ENCODE measurements at regions not wholly inside any gene's neighbourhood (a gene's known extent, or its start where the extent isn't known, plus 50 kb on each side); places are given as distances from the start of the nearest gene placed in this dataset.

- no peak overlapping the region for H3K4me3 ChIP-seq (replicated peaks; ENCODE audit: low read depth, low read length)
- DNase-seq (ENCODE audit: extremely low read depth, low read depth) = no peak
- no peak for TF ChIP-seq CTCF (IDR thresholded peaks at IDR 0.05; ENCODE audit: low read depth, low read length, missing control alignments)
These were observed 95.5 kb upstream of the WDR44 start for GRCh38 chrX:118250445-118250844.

GRCh38 chrX:118251271-118251670 lies 94.6 kb upstream of the WDR44 start:
- no peak for DNase-seq (ENCODE audit: extremely low read depth, low read depth)
- no peak for TF ChIP-seq CTCF (IDR thresholded peaks at IDR 0.05; ENCODE audit: low read depth, low read length, missing control alignments)
- H3K4me3 ChIP-seq (replicated peaks; ENCODE audit: low read depth, low read length) = no peak overlapping the region

GRCh38 chrX:118252967-118253366 lies 92.9 kb upstream of the WDR44 start:
- no peak overlapping the region for H3K4me3 ChIP-seq (replicated peaks; ENCODE audit: low read depth, low read length)
- no peak for TF ChIP-seq CTCF (IDR thresholded peaks at IDR 0.05; ENCODE audit: low read depth, low read length, missing control alignments)
- no peak for DNase-seq (ENCODE audit: extremely low read depth, low read depth)

- DNase-seq (ENCODE audit: extremely low read depth, low read depth) = no peak
- TF ChIP-seq CTCF (IDR thresholded peaks at IDR 0.05; ENCODE audit: low read depth, low read length, missing control alignments) = peak; percentile 44
- no peak overlapping the region for H3K4me3 ChIP-seq (replicated peaks; ENCODE audit: low read depth, low read length)
These were observed 91.3 kb upstream of the WDR44 start for GRCh38 chrX:118254611-118255010.

GRCh38 chrX:118255921-118256320 lies 90.0 kb upstream of the WDR44 start:
- no peak for DNase-seq (ENCODE audit: extremely low read depth, low read depth)
- H3K4me3 ChIP-seq (replicated peaks; ENCODE audit: low read depth, low read length) = no peak overlapping the region
- TF ChIP-seq CTCF (IDR thresholded peaks at IDR 0.05; ENCODE audit: low read depth, low read length, missing control alignments) = no peak

GRCh38 chrX:118257781-118258180 lies 88.1 kb upstream of the WDR44 start:
- no peak for TF ChIP-seq CTCF (IDR thresholded peaks at IDR 0.05; ENCODE audit: low read depth, low read length, missing control alignments)
- no peak for DNase-seq (ENCODE audit: extremely low read depth, low read depth)
- no peak overlapping the region for H3K4me3 ChIP-seq (replicated peaks; ENCODE audit: low read depth, low read length)

GRCh38 chrX:118259213-118259612 lies 86.7 kb upstream of the WDR44 start:
- no peak overlapping the region for H3K4me3 ChIP-seq (replicated peaks; ENCODE audit: low read depth, low read length)
- DNase-seq (ENCODE audit: extremely low read depth, low read depth) = no peak
- TF ChIP-seq CTCF (IDR thresholded peaks at IDR 0.05; ENCODE audit: low read depth, low read length, missing control alignments) = no peak

Data from HFF-Myc (cell line).